ENCODE measurements at regions not wholly inside any gene's neighbourhood (a gene's known extent, or its start where the extent isn't known, plus 50 kb on each side); places are given as distances from the start of the nearest gene placed in this dataset.

DNA sequence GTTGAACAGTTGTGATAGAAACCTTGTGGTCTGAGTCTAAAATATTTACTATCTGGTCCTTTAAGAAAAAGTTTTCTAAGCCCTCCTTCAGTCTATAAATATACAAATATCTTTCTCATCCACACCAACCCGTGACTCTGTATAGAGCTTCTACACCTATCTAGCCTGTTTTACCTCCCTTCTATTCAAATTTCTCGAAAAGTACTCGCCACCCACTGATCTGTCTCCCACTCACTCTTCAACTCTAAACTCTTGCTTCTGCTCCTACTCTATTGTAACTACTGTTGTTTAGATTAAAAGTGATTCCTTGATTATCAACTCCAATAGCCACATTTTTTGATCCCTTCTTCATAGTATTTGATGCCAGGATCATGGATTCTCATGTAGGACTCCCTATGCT lies 329.4 kb upstream of the MAN1A1 start:
- TF ChIP-seq, protein P1, sequence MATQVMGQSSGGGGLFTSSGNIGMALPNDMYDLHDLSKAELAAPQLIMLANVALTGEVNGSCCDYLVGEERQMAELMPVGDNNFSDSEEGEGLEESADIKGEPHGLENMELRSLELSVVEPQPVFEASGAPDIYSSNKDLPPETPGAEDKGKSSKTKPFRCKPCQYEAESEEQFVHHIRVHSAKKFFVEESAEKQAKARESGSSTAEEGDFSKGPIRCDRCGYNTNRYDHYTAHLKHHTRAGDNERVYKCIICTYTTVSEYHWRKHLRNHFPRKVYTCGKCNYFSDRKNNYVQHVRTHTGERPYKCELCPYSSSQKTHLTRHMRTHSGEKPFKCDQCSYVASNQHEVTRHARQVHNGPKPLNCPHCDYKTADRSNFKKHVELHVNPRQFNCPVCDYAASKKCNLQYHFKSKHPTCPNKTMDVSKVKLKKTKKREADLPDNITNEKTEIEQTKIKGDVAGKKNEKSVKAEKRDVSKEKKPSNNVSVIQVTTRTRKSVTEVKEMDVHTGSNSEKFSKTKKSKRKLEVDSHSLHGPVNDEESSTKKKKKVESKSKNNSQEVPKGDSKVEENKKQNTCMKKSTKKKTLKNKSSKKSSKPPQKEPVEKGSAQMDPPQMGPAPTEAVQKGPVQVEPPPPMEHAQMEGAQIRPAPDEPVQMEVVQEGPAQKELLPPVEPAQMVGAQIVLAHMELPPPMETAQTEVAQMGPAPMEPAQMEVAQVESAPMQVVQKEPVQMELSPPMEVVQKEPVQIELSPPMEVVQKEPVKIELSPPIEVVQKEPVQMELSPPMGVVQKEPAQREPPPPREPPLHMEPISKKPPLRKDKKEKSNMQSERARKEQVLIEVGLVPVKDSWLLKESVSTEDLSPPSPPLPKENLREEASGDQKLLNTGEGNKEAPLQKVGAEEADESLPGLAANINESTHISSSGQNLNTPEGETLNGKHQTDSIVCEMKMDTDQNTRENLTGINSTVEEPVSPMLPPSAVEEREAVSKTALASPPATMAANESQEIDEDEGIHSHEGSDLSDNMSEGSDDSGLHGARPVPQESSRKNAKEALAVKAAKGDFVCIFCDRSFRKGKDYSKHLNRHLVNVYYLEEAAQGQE (IDR thresholded peaks at IDR 0.05; ENCODE audit: insufficient read depth in 1 of 2, low read depth in 2 of 2, low read length in 2 of 2): no peak
- no peak for TF ChIP-seq SIN3A (IDR thresholded peaks at IDR 0.05; ENCODE audit: borderline replicate concordance, insufficient read depth, low read length)

Data from PFSK-1 (cell line).